CD4-positive, alpha-beta T cell treated with Interferon gamma for 1 hour (primary cell): ENCODE measurements at regions not wholly inside any gene's neighbourhood (a gene's known extent, or its start where the extent isn't known, plus 50 kb on each side); places are given as distances from the start of the nearest gene placed in this dataset.
"Not testable (repeated sequence)": the region's sequence is repeated elsewhere in the genome, so short reads cannot be mapped to it uniquely, and the experiment has no call there.

Experiments used
- DNase-seq: peaks from one replicate; pipeline ENCODE4 v3.0.0-alpha.2; 2020

DNA sequence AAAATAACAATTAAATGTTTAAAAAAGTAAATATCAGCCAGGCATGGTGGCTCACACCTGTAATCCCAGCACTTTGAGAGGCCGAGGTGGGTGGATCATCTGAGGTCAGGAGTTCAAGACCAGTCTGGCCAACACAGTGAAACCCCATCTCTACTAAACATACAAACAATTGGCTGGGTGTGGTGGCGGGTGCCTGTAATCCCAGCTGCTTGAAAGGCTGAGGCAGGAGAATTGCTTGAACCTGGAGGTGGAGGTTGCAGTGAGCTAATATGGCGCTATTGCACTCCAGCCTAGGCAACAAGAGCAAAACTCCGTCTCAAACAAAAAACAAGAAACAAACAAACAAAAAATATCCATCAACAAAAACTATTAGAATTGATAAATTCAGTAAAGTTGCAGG is 77.5 kb downstream of the SNX5 start:
- not testable (repeated sequence) for DNase-seq

DNA sequence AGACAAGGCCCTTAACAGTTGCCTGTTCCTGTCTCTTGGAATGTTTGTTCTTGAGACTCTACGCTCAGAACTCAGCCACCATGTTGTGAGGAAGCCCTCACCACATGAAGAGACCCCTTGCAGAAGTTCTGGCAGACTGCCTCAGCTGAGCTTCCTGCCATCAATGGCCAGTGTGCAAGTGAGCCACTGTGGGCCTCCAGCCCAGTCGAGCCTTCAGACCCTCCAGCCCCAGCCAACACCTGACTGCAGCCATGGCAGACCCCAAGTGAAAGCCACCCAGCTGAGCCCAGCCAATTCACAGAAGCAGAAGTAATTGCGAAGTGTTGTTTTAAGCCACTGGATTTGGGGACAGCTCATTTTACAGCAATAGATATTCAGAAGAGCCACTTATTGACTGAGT is 78.3 kb downstream of the SNX5 start:
- no peak for DNase-seq

DNA sequence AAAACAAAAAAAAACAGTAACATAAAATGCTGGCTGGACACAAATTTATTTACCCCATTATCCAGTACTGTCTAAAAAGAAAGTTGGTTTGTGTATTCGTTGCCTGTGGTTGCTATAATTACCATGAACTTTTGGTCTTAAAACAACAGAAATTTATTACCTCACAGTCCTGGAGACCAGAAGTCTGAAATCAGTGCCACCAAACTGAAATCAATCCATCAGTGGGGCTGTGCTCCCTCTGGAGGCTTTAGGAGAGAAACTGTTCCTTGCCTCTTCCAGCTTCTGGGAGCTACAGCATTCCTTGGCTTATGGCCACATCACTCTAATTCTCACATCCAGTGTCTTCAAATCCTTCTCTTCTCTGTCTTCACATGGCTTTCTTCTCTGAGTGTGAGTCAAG is 79.4 kb downstream of the SNX5 start:
- DNase-seq, result no peak

DNA sequence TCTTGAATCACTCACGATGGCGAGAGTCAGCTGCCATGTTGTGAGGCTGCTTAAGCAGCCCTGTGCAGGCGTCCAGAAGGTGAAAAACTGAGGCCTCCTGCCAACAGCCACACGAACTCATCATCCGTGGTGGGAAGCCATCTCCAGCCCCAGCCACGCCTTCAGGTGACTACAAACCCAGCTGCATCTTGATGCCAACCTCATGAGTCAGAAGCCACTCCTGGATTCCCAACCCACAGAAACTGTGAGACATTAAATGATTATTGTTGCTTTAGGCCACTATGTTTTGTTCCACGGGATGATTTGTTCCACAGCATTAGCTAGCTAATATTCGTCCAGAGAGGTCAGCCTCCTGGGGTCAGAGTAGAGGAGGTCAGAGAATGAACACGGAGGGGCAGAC is 80.5 kb downstream of the SNX5 start:
- no peak for DNase-seq

DNA sequence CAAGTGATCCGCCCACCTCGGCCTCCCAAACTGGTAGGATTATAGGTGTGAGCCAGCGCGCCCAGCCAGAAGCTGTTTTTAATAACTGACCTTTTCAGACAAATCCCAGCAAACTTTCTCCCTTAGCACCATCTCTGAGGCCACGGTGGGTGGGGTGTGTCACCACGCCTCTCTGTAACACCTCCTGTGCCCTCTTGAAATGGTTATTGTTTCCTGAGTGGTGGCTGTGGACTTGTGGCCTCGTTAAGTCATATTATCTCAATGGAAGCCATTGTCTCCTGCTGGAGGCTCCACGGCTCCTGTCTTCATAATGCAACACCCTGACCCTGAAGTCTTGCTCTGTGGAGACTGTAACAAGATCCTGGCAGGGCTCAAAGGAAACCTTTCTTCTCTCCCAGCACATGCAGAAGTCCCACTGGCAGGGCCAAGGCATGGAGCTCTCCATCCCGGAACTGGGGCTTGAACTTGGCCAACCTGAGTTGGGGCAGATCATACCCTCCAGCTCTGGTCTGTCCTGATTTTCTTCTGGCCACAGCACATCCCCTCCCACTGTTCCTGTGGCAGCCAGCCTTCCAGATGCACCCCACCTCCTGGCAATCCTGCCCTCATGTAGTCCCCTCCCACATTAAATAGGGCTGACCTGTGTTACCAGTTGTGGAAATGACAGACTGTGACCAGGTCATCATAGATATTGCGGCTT is 81.1 kb downstream of the SNX5 start:
- no peak for DNase-seq

DNA sequence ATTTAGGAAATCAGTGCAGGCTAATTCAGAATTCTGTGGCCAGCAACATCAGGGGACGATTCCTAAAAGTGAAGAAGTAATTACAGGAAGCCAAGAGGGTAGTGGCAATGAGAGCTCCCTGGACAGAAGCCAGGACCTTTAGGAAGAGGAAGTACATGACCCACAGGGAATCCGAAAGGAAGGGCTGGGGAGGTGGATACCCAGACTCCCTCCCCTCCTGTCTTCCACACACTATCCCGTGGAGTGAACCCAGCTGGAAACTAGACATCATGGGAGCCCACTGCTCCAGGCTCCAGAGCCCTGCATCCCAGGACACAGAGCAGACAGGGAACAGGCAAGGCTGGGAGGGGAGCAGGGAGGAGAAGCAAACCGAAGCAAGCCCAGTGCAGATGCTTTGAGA is 83.0 kb downstream of the SNX5 start:
- DNase-seq, result peak; percentile 13

DNA sequence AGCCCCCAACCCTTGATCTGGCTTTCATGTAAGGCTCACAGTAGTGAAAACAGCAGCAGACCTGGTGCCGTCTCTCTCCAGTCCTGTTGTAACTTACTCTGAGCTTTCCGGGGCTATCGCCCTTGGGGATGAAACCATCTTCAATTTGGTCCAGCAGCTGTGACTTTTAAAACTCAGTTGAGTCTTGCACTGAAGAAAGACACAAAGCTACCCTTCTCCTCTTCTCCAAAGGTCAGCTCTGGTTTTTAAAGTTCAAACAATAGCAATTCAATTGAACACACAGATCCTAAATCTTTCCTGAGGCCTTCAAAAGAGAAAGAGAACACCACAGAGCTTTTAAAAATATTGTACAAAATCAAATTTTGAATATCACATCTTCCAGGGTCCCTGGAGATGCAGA is 83.5 kb downstream of the SNX5 start:
- DNase-seq, result no peak

DNA sequence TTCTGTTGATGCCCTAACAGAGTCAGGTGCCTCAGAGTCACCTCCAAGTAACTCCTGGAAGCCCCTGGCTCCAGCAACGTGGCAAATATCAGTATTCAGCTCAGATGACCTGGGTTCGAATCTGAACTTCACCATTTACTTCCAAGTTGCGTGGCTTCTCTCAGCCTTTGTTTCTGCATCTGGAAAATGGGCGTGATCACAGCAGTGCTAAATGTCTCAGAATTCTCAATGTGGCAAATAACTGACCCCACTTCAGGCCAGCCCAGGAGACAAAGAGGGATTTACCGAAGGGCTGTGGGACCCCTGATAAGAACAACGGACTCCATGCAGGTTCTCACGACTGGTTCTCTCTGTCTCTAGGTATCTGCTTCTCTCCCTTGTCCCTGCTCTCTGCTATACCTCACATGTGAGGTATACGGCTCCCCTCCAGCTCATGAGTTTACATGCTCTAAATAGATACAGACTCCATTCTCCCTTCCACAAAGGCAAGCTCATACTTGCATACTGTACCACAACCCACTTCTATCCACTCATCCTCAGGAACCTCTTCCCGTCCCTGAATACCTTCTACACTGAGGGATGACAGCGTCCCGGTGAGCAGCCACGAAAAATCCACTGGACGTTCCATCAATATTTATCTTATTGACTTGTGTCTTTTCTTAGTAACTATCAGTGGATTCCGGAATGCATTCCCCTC is 84.1 kb downstream of the SNX5 start:
- no peak for DNase-seq

DNA sequence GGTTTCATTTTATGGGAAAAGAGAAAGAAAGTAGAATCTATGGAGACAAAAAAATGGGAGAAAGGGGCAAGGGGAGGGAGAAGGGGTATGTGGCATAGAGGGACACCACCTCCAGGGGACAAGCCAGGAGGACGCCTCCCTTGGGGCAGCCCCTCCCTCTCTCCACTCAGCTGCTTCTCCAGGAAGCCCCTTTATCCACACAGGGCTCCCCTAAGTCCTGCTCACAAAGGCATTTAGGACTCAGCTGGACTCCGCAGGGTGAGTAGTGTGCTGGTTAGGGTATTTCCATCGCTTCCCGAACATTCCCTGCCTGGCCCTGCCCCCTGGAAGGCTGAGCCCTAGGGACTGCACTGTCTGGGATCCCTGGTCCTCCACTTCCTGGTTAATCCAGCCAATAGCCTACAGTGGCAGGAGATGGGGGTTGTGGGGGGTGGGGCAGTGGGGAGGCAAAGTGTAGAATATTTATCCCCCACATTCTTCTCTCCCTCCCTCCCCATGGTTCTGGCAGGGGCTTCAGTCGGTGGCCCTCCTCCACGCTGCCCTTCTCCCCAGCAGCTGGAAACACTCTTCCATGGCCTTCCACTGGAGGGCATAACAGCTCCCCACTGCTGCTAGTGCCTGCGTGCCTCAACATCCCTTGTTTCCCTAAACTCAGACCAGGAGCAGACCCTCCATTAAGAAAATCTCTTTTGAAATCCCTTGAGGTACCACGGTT is 84.8 kb downstream of the SNX5 start:
- no peak for DNase-seq

DNA sequence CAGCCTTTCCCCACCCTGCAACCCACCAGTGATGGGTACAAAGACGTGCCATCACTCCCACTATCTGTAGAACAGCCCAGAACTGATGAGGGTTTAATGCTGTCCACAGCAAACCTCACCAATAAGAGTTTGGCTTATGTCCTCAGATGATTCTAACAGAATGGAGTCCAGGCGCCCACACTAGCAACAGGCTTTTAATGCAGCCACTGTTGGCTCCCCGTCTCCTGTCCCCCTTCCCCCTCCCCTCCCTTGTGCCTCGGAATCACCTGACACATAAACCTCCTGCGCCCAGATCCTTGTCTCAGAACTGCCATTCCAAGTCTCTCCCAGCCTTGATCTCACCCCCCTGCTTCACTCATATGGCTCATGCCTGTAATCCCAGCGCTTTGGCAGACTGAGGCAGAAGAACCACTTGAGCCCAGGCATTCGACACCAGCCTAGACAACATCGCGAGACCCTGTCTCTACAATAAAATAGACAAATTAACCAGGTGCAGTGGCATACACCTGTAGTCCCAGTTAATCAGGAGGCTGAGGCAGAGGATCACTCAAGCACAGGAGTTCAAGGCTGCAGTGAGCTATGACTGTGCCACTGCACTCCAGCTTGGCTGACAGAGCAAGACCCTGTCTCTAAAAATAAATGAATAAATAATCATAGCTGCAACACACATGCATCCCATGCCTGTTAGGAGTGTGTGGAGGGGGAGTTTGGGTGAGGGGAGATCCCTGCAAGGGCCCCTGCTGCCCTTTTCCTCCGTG is 85.6 kb downstream of the SNX5 start:
- DNase-seq, result no peak

DNA sequence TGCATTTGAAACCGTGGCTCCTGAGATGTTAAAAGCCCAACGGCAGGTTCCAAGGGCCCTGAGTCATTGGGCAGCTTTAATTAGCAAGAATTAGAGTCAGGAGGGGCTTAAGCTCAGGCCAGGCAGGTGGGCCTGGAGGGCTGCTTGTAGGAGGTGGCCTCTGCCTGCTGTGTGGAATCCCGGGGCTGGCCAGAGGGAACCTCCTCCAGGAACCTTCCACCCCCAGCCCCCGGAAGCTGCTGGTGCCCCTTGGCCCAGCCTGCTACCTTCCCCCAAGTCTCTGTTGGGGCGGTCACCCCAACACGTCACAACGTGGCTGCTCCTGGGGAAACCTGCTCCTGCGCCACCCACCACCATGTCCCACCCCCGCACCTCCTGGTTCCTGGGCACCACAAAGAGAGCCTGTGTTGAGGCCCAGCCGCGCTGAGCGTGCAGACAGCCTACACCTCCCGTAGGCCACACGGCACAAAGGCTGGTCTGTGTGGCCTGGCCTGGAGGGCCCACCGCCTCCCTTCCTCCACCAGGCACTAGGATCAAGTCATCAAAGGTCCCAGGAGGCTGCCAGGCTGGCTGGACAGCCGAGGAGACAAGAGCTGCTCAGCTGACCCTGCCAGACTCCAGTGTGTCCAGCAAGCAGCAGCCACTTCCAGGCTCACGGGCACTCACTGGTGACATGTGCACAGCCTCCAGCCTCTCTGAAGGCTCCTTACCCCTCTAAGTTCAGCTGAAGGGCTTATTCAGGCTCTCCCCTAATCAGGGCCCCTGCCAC is 86.3 kb downstream of the SNX5 start:
- DNase-seq, result no peak

DNA sequence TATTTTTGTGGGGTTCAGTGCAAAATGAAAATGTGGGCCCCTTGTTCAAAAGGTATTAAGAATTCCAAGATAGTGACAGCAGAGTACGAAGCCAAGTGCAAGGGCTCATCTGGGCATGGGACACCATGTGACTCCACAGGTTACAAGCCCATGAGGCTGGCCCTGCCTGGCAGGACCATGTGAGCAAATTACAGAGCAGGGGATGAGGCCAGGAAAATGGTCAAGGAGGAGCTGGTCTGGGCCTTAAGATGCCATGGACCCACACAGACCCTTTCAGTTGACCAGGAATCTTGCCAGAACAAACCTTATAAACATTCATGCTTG is 86.9 kb downstream of the SNX5 start:
- DNase-seq, result no peak

DNA sequence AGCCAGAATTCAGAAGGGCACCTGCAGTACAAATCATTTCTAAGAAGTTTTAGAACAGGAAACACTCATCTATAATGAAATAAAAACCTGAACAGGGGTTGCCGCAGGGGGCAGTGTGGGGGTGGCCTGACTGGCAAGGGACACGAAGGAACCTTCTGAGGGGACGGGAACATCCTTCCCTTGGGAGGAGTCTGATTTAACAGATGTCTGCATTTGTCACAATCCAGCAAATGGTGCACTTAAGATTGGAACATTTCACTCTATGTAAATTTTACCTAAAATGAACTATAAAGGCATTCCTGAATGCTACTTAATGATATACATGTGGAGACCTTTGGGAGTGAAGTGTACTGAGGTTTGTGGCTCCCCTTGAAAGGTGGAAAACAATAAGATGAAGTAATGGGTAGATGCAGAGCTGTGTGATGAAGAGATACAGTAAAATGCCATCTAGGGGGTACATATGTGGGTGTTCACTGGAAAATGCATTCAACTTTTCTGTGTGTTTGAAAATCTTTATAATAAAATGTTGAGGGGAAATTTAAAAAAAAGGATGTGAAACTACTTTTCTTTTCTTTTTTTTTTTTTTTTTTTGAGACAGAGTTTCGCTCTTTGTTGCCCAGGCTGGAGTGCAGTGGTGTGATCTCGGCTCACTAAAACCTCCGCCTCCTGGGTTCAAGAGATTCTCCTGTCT is 89.5 kb downstream of the SNX5 start:
- DNase-seq, result no peak

DNA sequence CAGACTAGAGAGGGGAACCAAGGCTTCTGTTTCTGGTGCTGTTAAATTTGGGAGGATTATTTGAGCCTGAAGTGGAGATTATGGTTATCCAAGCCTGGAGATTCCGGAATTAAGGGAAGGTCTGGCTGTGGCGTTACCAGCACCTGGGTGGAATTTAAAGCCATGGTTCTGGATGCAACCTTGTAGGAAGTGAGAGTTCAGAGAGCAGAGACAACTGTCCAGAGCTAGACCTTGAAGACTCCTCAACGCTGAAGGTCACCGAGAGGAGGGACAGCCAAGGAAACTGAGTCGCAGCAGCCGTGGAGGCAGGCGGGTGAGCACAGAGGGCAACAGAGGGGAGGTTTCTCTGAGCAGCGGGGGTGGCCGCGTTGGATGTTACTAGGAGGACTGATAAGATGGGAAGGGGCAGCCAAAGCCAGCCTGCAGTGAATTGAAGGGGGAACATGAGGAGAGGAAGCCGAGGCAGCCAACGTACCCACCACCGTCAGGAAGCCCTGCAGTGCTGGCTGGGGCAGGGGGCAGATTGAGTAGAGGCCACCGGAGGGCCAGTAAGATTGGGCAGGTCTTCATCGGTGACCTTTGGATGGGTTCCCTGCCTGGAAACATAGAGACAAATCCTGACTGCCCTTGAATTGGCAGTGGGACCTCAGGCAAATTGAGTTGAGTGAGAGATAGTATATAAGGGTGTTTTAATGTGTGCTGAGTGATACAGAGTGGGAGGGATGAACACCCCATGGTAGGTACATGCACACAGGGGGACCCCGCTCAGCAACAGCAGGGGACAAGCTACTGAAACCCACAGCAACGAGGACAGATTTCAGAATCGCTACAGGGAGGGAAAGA is 90.3 kb downstream of the SNX5 start:
- DNase-seq, result no peak

DNA sequence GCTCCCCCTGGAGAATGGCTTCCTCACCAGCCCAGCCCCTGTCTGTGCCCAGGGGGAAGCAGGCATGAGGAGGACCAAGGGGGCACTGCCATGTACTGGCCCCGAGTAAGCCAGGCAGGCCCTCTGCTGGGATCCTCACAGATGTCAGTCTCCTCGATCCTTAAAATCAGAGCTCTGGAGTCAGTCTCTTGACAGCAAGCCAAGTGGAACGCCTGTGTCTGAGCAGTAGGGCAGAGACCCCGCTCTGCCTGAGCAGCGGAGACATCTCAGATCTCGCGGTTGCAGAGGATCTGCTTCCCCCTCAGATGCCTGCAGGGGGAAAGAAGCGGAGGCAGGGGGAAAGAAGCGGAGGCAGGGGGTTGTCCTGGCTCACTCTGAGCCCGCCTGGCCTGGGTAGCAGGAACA is 92.6 kb downstream of the SNX5 start:
- DNase-seq, result no peak

DNA sequence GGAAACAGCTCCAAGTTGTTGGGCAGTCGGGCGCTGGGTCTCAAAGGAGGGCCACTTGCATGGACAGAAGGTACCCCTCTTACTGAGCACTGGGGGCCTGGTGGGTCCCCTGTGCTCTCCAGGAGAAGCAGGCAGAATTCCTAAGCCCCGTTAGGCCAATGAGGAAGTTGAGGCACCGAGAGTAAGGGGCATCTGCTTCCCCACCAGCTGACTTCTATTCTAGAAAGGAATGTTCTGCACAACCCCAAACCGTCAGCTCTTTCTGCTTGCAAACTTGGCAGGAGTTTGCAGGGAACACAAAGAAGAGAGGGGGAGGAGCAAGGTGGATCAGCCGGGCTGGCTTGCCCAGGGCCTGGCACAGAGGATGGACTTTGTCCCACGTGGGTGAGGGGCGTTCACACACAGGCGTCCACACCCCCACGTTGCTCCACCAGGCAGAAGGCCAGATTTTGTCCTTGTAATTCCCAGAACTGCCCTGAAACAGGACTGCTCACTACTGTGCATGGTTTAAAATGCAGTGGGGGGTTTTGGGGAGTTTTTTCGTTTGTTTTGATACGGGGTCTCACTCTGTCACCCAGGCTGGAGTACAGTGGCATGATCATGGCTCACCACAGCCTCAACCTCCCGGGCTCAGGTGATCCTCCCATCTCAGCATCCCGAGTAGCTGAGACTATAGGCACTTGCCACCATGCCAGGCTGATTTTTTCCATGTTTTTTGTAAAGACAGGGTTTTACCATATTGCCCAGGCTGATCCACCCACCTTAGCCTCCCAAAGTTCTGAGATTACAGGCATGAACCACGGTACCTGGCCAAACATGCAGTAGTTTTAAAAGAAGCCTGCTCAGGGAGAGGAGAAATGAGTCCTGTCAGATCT is 93.3 kb downstream of the SNX5 start:
- DNase-seq, result no peak

DNA sequence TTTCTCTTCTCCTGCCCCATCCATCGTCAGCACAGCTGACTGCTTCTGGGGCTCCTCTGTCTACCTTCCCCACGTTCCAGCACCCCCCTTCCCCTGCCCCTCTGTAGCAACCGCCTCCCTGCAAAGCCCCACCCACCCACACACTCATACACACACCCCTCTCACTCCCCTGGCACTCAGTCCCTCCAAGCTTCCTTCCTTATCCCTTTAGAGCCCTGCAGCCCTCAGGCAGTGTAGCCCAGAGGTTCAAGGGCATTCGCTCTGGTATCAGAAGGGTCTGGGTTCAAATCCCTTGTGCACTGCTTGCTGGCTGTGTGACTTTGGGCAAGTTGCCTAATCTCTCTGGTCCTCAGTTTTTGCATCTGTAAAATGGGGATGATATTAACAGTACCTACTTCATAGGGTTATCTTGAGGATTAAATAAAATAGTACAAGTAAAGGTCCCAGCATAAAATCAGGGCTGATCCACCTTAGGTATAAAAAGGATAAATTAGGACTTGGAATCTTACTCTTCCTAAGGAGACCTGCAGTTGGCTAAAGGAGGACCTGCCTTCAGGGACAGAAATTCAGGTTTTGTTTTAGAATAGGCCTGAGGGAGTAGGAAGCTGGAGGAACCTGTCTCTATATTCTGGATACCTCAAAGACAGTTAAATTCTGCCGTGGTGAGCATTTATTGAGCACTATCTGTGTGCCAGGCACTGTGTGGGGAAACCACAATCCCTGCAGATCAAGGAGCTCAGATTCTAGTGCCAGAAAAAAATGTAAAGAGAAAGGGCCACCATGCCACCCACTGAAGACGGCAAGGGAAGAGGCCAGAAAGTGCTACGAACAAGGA is 94.1 kb downstream of the SNX5 start:
- no peak for DNase-seq

DNA sequence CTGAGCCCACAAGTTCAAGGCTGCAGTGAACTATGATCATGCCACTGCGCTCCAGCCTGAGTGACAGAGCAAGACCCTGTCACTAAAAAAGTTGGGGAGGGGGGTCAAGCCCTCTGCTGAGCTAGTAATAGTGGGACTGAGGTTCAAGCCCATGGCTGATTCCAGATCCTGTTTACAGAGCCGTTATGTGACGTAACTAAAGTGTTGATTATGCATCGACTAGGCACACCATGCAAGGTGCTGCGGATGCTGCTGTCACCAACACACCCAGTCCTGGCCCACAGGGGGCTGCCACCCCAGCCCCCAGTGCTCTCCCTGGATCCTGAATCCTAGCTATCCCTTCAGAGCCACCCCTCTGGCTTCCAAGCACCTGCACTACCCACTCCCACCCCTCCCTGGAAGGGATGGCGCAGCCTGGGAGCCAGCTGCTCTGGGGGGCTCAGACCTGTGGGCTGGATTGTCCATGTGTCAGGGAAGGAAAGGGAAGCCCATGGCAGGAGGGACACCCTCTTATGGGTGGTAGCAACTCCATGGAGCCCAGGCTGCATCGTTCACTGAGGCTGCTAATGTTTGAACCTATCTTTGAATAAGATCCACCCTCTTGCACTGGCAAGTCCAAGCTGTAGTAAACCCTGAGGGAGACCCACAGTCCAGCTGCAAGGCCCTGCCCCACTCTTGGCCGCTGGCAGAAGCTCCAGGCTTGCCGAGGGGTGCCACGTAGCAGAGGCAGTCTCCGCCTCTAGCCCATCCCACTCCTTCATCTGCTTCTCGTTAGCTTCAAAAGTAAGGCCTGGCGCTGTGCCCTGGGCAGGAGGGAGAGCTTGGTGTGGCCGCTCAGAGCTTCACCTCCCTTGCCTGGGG is 95.0 kb downstream of the SNX5 start:
- no peak for DNase-seq
